HEK293 (cell line): ENCODE measurements at regions not wholly inside any gene's neighbourhood (a gene's known extent, or its start where the extent isn't known, plus 50 kb on each side); places are given as distances from the start of the nearest gene placed in this dataset.

ENCODE experiments used
- SETDB1 ChIP-seq: IDR thresholded peaks from one replicate; pipeline ENCODE4 v1.6.1; 2017; ENCODE audit warnings: mild to moderate bottlenecking, low read length, moderate library complexity, mixed read lengths; ENCODE audit not compliant: insufficient read length
- ZNF274 ChIP-seq, 2 experiments: fragments of 200-500 bp in 1 of 2; fragments of 450-650 bp in 1 of 2; sonication (Bioruptor generic) in 1 of 2; formaldehyde crosslinking in 1 of 2; IDR thresholded peaks; 2 replicates each; pipeline versions ENCODE4 v1.5.1 to v1.6.1; 2014 to 2016; ENCODE audit warnings: borderline replicate concordance in 1 of 2, inconsistent platforms in 1 of 2, low read length in 1 of 2, missing biosample characterization in 1 of 2, missing genetic modification characterization in 1 of 2
- ZNF302 ChIP-seq: fragments of 450-650 bp; formaldehyde crosslinking; IDR thresholded peaks from 2 replicates; pipeline ENCODE4 v1.5.1; 2016; ENCODE audit warnings: missing biosample characterization, missing genetic modification characterization, low read depth

GRCh38 chr15:96119734-96120133 lies 210.8 kb upstream of the NR2F2 start:
- TF ChIP-seq ZNF302 (no peak), ZNF274 (IDR thresholded peaks at IDR 0.05; ENCODE audit: low read length) (no peak), ZNF274 (tag by site-specific recombination; IDR thresholded peaks at IDR 0.05; ENCODE audit: borderline replicate concordance) (no peak), SETDB1 (no peak)
